ENCODE measurements at regions not wholly inside any gene's neighbourhood (a gene's known extent, or its start where the extent isn't known, plus 50 kb on each side); places are given as distances from the start of the nearest gene placed in this dataset.

GRCh38 chr6:1053586-1053985, 258.3 kb upstream of the FOXQ1 start:
- TF ChIP-seq CTCF (IDR thresholded peaks at IDR 0.05) (no peak), POLR2A (IDR thresholded peaks at IDR 0.05) (no peak)
